OCI-LY1 (cell line): ENCODE measurements at regions not wholly inside any gene's neighbourhood (a gene's known extent, or its start where the extent isn't known, plus 50 kb on each side); places are given as distances from the start of the nearest gene placed in this dataset.

Experiments
- CTCF ChIP-seq: fragments of 200-600 bp; sonication (generic), shearing (Covaris generic); IDR thresholded peaks from 2 replicates; pipeline ENCODE4 v1.5.1; 2017; ENCODE audit warnings: mild to moderate bottlenecking, antibody characterized with exemption, low read length, moderate library complexity, mixed read lengths
- EZH2 ChIP-seq: fragments of 200-600 bp; sonication (generic), shearing (Covaris generic); IDR thresholded peaks from 2 replicates; pipeline ENCODE4 v1.8.0; 2017; ENCODE audit warnings: borderline replicate concordance, mixed run types, mild to moderate bottlenecking, antibody characterized with exemption, low read length, moderate library complexity, mixed read lengths

GRCh38 chr6:14887181-14887580, 358.7 kb upstream of the JARID2 start:
- TF ChIP-seq CTCF: no peak
- no peak for TF ChIP-seq EZH2
